Nephron (organoid): ENCODE measurements at regions not wholly inside any gene's neighbourhood (a gene's known extent, or its start where the extent isn't known, plus 50 kb on each side); places are given as distances from the start of the nearest gene placed in this dataset.

Experiments used
- H3K27ac Mint-ChIP-seq, 3 experiments: 2 replicates each; pipeline ENCODE4 v1.8.0; 2020; ENCODE audit warnings: mixed read lengths in 3 of 3, mild to moderate bottlenecking in 2 of 3, moderate library complexity in 1 of 3
- H3K27me3 Mint-ChIP-seq: 2 replicates; pipeline ENCODE4 v1.8.0; 2021; ENCODE audit warnings: low read depth, mild to moderate bottlenecking, moderate library complexity, mixed read lengths
- H3K36me3 Mint-ChIP-seq: 2 replicates; pipeline ENCODE4 v1.8.0; 2020; ENCODE audit warnings: low read depth, mixed read lengths
- H3K4me1 Mint-ChIP-seq: 2 replicates; pipeline ENCODE4 v1.8.0; 2020; ENCODE audit warnings: mixed read lengths
- H3K4me3 Mint-ChIP-seq, 3 experiments: 2 replicates each; pipeline ENCODE4 v1.8.0; 2020; ENCODE audit warnings: mild to moderate bottlenecking in 3 of 3, mixed read lengths in 3 of 3, moderate library complexity in 2 of 3
- H3K9me3 Mint-ChIP-seq: 2 replicates; pipeline ENCODE4 v1.8.0; 2020; ENCODE audit warnings: mixed read lengths
- TF ChIP-seq, protein P1 (sequence below), 3 experiments: fragments of 200-600 bp; sonication (generic); IDR thresholded peaks; one replicate each; pipeline ENCODE4 v1.5.0; 2021; ENCODE audit warnings: antibody characterized with exemption in 3 of 3; ENCODE audit not compliant: unreplicated experiment in 3 of 3

DNA sequence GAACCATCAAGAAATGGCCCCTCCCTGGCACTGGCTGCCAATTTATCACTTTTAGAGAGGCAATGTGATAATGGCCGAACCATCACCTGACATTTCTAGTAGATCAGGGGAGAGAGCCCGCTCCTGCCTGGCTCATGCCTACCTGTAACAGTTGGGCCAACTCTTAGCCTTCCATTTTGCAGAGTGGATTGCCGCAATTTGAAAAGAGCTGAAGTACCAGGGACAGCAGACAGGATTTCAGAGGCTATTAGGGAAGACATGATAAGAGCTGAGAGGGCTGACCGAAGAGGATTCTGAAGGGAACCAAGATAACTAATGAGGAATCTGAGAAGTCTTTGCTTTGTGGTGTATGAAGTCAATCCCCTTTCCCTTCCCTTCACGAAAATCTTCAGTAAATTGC lies 121.2 kb upstream of the ANKRD28 start:
- H3K4me3 Mint-ChIP-seq = no peak overlapping the region

DNA sequence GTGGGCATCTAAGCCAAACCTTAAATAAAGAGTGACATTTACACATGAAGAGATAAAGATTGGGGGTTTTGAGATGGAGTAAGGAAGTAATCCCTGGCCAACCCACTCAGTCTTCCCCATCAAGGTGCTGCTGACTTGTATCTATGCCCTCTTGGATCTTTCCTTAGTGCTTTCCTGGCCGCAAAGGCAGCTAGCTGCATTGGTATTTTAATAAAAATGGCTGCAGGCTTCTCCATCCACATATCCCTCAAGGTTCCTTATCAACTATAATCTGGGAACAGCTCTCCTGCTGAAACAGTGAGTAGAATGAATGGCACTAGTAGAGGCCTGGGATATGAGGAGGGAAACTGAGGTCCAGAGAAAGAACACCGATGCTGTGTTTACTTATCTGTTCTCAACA lies 122.2 kb upstream of the ANKRD28 start:
- H3K27ac Mint-ChIP-seq = no peak overlapping the region
- no peaks in the 10 kb centered on the region for H3K4me1 Mint-ChIP-seq
- H3K36me3 Mint-ChIP-seq = no peaks in the 10 kb centered on the region
- H3K9me3 Mint-ChIP-seq = no peaks in the 10 kb centered on the region
- TF ChIP-seq, protein P1, sequence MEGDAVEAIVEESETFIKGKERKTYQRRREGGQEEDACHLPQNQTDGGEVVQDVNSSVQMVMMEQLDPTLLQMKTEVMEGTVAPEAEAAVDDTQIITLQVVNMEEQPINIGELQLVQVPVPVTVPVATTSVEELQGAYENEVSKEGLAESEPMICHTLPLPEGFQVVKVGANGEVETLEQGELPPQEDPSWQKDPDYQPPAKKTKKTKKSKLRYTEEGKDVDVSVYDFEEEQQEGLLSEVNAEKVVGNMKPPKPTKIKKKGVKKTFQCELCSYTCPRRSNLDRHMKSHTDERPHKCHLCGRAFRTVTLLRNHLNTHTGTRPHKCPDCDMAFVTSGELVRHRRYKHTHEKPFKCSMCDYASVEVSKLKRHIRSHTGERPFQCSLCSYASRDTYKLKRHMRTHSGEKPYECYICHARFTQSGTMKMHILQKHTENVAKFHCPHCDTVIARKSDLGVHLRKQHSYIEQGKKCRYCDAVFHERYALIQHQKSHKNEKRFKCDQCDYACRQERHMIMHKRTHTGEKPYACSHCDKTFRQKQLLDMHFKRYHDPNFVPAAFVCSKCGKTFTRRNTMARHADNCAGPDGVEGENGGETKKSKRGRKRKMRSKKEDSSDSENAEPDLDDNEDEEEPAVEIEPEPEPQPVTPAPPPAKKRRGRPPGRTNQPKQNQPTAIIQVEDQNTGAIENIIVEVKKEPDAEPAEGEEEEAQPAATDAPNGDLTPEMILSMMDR (IDR thresholded peaks at IDR 0.05; ENCODE audit: unreplicated experiment in 3 of 3) = no peak
- H3K27me3 Mint-ChIP-seq = no peaks in the 10 kb centered on the region
- no peak overlapping the region for H3K4me3 Mint-ChIP-seq

More for the DNA sequence above, 121.2 kb upstream of the ANKRD28 start:
- Mint-ChIP-seq H3K36me3 (peaks cover 2% of the 10 kb centered on the region), H3K27me3 (no peaks in the 10 kb centered on the region), H3K4me1 (no peaks in the 10 kb centered on the region), H3K9me3 (peaks cover 6% of the 10 kb centered on the region), H3K27ac (no peak overlapping the region)
- TF ChIP-seq, protein P1 (IDR thresholded peaks at IDR 0.05; ENCODE audit: unreplicated experiment in 3 of 3) = no peak

DNA sequence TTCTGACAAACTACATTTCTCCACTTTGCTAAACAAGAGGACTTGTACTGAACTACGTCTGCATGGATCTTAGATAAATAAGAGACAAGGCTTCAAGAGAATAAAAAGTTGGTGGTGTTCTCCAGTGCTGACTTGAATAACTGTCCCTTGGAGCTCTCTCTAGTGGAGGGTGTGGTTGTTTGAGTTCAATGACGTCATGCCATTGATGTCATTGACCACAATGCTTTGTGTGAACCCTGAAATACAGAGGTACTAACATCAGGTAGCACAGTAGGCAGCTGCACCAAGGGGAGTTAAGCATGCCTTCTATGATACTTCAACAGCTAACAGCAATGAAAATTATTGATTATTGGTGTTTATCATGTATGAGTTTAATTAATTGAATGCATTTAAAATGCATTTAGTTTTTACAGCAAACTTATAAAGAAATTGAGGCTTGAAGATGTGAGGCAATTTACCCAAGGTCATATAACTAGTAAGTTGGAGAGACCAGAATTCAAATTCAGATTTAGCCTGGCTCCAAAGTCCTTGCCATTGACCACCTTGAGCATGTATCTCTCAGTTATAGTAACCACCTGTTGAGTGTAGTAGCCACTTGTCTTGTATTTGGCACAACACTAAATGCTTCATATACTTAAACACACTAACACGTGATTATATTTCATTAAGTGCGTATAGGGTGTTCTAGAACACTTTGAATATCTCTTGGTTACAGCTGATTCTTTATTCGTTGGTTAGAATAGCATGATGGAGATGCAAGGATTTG lies 126.0 kb upstream of the ANKRD28 start:
- H3K4me3 Mint-ChIP-seq = no peak overlapping the region
- no peaks in the 10 kb centered on the region for H3K27me3 Mint-ChIP-seq
- H3K27ac Mint-ChIP-seq = no peak overlapping the region
- TF ChIP-seq, protein P1 (IDR thresholded peaks at IDR 0.05; ENCODE audit: unreplicated experiment in 3 of 3) = no peak
- no peaks in the 10 kb centered on the region for H3K4me1 Mint-ChIP-seq
- H3K36me3 Mint-ChIP-seq = no peaks in the 10 kb centered on the region
- H3K9me3 Mint-ChIP-seq = no peaks in the 10 kb centered on the region

DNA sequence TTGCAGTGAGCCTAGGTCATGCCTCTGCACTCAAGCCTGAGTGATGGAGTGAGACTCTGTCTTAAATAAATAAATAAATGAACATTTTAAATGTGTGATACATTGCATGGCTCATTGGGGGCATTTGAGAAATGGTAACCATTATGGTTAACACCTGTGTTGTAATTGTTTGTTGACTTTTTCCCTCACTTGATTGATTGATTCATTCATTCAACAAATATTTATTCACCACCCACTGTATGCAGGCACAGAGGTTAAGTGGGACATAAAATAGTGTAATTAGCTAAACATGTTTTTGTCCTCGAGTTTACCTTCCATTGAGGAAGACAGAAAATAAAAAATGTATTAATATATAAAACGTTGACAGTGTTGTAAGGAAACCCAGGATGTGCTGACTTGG lies 127.1 kb upstream of the ANKRD28 start:
- Mint-ChIP-seq H3K4me1 (no peaks in the 10 kb centered on the region), H3K9me3 (no peaks in the 10 kb centered on the region), H3K36me3 (no peaks in the 10 kb centered on the region), H3K4me3 (no peak overlapping the region), H3K27me3 (no peaks in the 10 kb centered on the region), H3K27ac (no peak overlapping the region)
- TF ChIP-seq, protein P1 (IDR thresholded peaks at IDR 0.05; ENCODE audit: unreplicated experiment in 3 of 3) = no peak

DNA sequence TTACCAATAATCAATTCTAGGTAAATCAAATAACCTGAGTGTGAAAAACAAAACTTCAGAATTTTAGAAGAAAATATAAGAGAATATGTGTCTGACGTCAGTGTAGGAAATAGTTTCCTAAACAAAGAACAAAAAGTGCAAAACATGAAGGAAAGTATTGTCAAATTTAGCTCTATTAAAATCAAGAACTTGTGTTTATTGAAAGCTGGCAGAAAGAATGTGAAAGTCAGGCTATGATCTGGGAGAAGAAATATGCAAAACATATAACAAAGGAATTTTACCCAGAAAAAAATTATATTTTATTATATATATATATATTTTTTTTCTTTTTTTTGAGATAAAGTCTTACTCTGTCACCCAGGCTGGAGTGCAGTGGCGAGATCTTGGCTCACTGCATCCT lies 129.1 kb upstream of the ANKRD28 start:
- Mint-ChIP-seq H3K4me3 (no peak overlapping the region), H3K9me3 (no peaks in the 10 kb centered on the region), H3K27me3 (no peaks in the 10 kb centered on the region), H3K27ac (no peak overlapping the region), H3K4me1 (peaks cover 5% of the 10 kb centered on the region), H3K36me3 (no peaks in the 10 kb centered on the region)
- TF ChIP-seq, protein P1 (IDR thresholded peaks at IDR 0.05; ENCODE audit: unreplicated experiment in 3 of 3) = no peak

DNA sequence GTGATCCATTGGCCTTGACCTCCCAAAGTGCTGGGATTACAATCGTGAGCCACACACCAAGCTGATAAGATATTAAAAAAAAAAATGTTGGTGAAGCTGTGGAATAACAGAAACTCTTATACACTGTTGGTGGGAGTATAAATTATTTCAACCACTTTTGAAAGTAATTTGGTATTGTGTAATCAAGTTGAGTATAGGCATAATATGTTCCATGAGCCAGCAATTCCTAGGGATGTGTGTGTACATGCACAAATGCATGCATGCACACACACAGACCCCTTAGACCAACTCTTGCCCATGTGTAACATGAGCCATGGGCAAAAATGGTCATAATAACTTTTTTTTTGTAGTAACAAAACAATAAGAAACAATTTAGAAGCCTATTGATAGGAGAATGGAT lies 130.2 kb upstream of the ANKRD28 start:
- Mint-ChIP-seq H3K4me3 (no peak overlapping the region), H3K36me3 (no peaks in the 10 kb centered on the region), H3K27ac (no peak overlapping the region), H3K4me1 (peaks cover 15% of the 10 kb centered on the region), H3K27me3 (no peaks in the 10 kb centered on the region), H3K9me3 (no peaks in the 10 kb centered on the region)
- TF ChIP-seq, protein P1 (IDR thresholded peaks at IDR 0.05; ENCODE audit: unreplicated experiment in 3 of 3) = no peak
